ENCODE measurements at regions not wholly inside any gene's neighbourhood (a gene's known extent, or its start where the extent isn't known, plus 50 kb on each side); places are given as distances from the start of the nearest gene placed in this dataset.
"Not testable (repeated sequence)": the region's sequence is repeated elsewhere in the genome, so short reads cannot be mapped to it uniquely, and the experiment has no call there.

GRCh38 chr2:111385226-111385957, 264.7 kb downstream of the BCL2L11 start:
- in situ Hi-C loops (cut with HindIII; ENCODE audit: low sequenced_read_pairs) = not testable (repeated sequence)

GRCh38 chr2:111390605-111391004, 269.9 kb downstream of the BCL2L11 start:
- in situ Hi-C loops (cut with HindIII; ENCODE audit: low sequenced_read_pairs) = not testable (repeated sequence)

- in situ Hi-C loops (cut with HindIII; ENCODE audit: low sequenced_read_pairs) = not testable (repeated sequence)
These were observed 274.8 kb downstream of the BCL2L11 start for GRCh38 chr2:111395350-111396128.

GRCh38 chr2:111400598-111401253, 280.0 kb downstream of the BCL2L11 start:
- in situ Hi-C loops (cut with HindIII; ENCODE audit: low sequenced_read_pairs) = not testable (repeated sequence)

GRCh38 chr2:111401270-111402140, 280.8 kb downstream of the BCL2L11 start:
- in situ Hi-C loops (cut with HindIII; ENCODE audit: low sequenced_read_pairs) = not testable (repeated sequence)

GRCh38 chr2:111402450-111402849, 281.7 kb downstream of the BCL2L11 start:
- in situ Hi-C loops (cut with HindIII; ENCODE audit: low sequenced_read_pairs) = not testable (repeated sequence)

- in situ Hi-C loops (cut with HindIII; ENCODE audit: low sequenced_read_pairs) = not testable (repeated sequence)
These were observed 282.6 kb downstream of the BCL2L11 start for GRCh38 chr2:111403287-111403686.

GRCh38 chr2:111406616-111407015, 285.9 kb downstream of the BCL2L11 start:
- in situ Hi-C loops (cut with HindIII; ENCODE audit: low sequenced_read_pairs) = not testable (repeated sequence)

- in situ Hi-C loops (cut with HindIII; ENCODE audit: low sequenced_read_pairs) = not testable (repeated sequence)
These were observed 287.0 kb downstream of the BCL2L11 start for GRCh38 chr2:111407632-111408194.

GRCh38 chr2:111410868-111411406, 290.2 kb downstream of the BCL2L11 start:
- in situ Hi-C loops (cut with HindIII; ENCODE audit: low sequenced_read_pairs) = not testable (repeated sequence)

- in situ Hi-C loops (cut with HindIII; ENCODE audit: low sequenced_read_pairs) = not testable (repeated sequence)
These were observed 291.4 kb downstream of the BCL2L11 start for GRCh38 chr2:111411867-111412681.

GRCh38 chr2:111412841-111413650, 292.3 kb downstream of the BCL2L11 start:
- in situ Hi-C loops (cut with HindIII; ENCODE audit: low sequenced_read_pairs) = not testable (repeated sequence)

GRCh38 chr2:111413950-111414349, 293.2 kb downstream of the BCL2L11 start:
- in situ Hi-C loops (cut with HindIII; ENCODE audit: low sequenced_read_pairs) = not testable (repeated sequence)

- in situ Hi-C loops (cut with HindIII; ENCODE audit: low sequenced_read_pairs) = not testable (repeated sequence)
These were observed 295.3 kb downstream of the BCL2L11 start for GRCh38 chr2:111415765-111416743.

- in situ Hi-C loops (cut with HindIII; ENCODE audit: low sequenced_read_pairs) = not testable (repeated sequence)
These were observed 296.3 kb downstream of the BCL2L11 start for GRCh38 chr2:111417026-111417425.

- in situ Hi-C loops (cut with HindIII; ENCODE audit: low sequenced_read_pairs) = not testable (repeated sequence)
These were observed 297.6 kb downstream of the BCL2L11 start for GRCh38 chr2:111418091-111418875.
